Astrocyte (in vitro differentiated cells and primary cell): ENCODE measurements at regions not wholly inside any gene's neighbourhood (a gene's known extent, or its start where the extent isn't known, plus 50 kb on each side); places are given as distances from the start of the nearest gene placed in this dataset.

Experiments used
- DNase-seq: peaks from one replicate; pipeline ENCODE4 v3.0.0-alpha.2; 2010; ENCODE audit warnings: low read depth
- FAIRE-seq: peaks from 2 replicates; lab custom pipeline; 2011; peaks lifted over from hg19 to GRCh38; lab: Jason Lieb, UNC
- H2AFZ ChIP-seq: 2 replicates; pipeline ENCODE4 v1.6.0; 2012; ENCODE audit warnings: low read depth, low read length, inconsistent platforms
- H3K27ac ChIP-seq: 2 replicates; pipeline ENCODE4 v1.5.1; 2011; ENCODE audit warnings: low read depth, low read length, inconsistent platforms
- H3K27me3 ChIP-seq: 2 replicates; pipeline ENCODE4 v1.6.0; 2011; ENCODE audit warnings: low read length, inconsistent platforms; ENCODE audit not compliant: insufficient read depth
- H3K36me3 ChIP-seq: 2 replicates; pipeline ENCODE4 v1.5.1; 2011; ENCODE audit warnings: low read length, inconsistent platforms; ENCODE audit not compliant: insufficient read depth
- H3K4me1 ChIP-seq: 2 replicates; pipeline ENCODE4 v1.5.1; 2011; ENCODE audit warnings: low read length, inconsistent platforms; ENCODE audit not compliant: insufficient read depth
- H3K4me2 ChIP-seq: 2 replicates; pipeline ENCODE4 v1.6.0; 2012; ENCODE audit warnings: low read length, inconsistent platforms
- H3K4me3 ChIP-seq: 2 replicates; pipeline ENCODE4 v1.5.1; 2011; ENCODE audit warnings: low read depth, mild to moderate bottlenecking, low read length, inconsistent platforms; ENCODE audit not compliant: insufficient read depth
- H3K79me2 ChIP-seq: 2 replicates; pipeline ENCODE4 v1.6.0; 2012; ENCODE audit warnings: mild to moderate bottlenecking, low read length, inconsistent platforms; ENCODE audit not compliant: insufficient read depth
- H3K9ac ChIP-seq: 2 replicates; pipeline ENCODE4 v1.6.0; 2012; ENCODE audit warnings: mild to moderate bottlenecking, low read length, inconsistent platforms
- H3K9me3 ChIP-seq: 2 replicates; pipeline ENCODE4 v1.5.1; 2012; ENCODE audit warnings: low read depth, mild to moderate bottlenecking, low read length, inconsistent platforms; ENCODE audit not compliant: insufficient read depth
- H4K20me1 ChIP-seq: 2 replicates; pipeline ENCODE4 v1.6.0; 2012; ENCODE audit warnings: low read length, inconsistent platforms; ENCODE audit not compliant: insufficient read depth
- H3K27ac Mint-ChIP-seq: one replicate; pipeline ENCODE4 v1.8.0; 2021; ENCODE audit warnings: mild to moderate bottlenecking, mixed read lengths; ENCODE audit not compliant: unreplicated experiment
- H3K27me3 Mint-ChIP-seq: one replicate; pipeline ENCODE4 v1.8.0; 2021; ENCODE audit warnings: low read depth, mixed read lengths; ENCODE audit not compliant: unreplicated experiment
- H3K36me3 Mint-ChIP-seq: one replicate; pipeline ENCODE4 v1.8.0; 2021; ENCODE audit warnings: low read depth, mixed read lengths; ENCODE audit not compliant: unreplicated experiment
- H3K4me1 Mint-ChIP-seq: one replicate; pipeline ENCODE4 v1.8.0; 2021; ENCODE audit warnings: low read depth, mixed read lengths; ENCODE audit not compliant: unreplicated experiment
- H3K4me3 Mint-ChIP-seq: one replicate; pipeline ENCODE4 v1.8.0; 2021; ENCODE audit warnings: mild to moderate bottlenecking, moderate library complexity, mixed read lengths; ENCODE audit not compliant: unreplicated experiment
- H3K9me3 Mint-ChIP-seq: one replicate; pipeline ENCODE4 v1.8.0; 2021; ENCODE audit warnings: mild to moderate bottlenecking, mixed read lengths; ENCODE audit not compliant: unreplicated experiment
- EZH2 ChIP-seq: IDR thresholded peaks from 2 replicates; pipeline ENCODE4 v1.6.1; 2012; ENCODE audit warnings: mild to moderate bottlenecking, low read length, inconsistent platforms; ENCODE audit not compliant: insufficient read depth
- TF ChIP-seq, protein P1 (sequence below): IDR thresholded peaks from 2 replicates; pipeline ENCODE4 v1.5.1; 2011; ENCODE audit warnings: low read depth, mild to moderate bottlenecking, inconsistent platforms, low read length, moderate library complexity; ENCODE audit not compliant: insufficient read depth

DNA sequence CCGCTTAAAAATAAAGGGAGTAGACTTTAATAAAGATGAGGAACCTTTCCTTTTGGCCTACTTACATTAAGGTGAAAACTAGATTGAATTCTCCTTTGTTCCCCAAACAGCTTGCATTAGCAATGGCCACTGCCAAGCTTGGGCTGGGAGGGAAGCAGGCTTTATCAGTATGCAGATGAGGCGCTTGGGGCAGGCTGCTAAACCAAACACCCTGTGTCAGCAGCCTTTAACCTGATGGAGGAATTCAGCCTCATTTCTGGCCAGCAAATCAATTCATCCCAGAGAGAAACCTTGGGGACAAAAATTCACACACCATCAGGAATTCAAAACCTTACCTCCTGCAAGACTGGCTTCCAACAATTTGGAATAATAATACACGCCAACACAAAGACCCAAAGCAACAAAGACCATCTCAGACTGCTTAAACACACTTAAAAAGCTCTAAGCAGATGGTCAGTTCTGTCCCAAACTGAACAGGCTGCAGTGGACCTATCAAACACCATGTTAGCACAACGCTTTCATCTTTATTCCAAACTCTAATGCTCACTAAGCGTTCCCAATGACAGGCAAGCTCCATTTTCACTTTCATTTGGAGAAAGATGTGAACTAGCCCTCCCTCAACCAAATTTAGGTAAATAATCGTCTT is 255.1 kb upstream of the CMC1 start:
- Histone ChIP-seq H2AFZ (no peak overlapping the region), H3K4me1 (no peaks in the 10 kb centered on the region), H3K79me2 (no peaks in the 10 kb centered on the region), H3K4me3 (no peak overlapping the region), H3K9ac (no peak overlapping the region), H3K9me3 (no peaks in the 10 kb centered on the region), H3K36me3 (no peaks in the 10 kb centered on the region), H3K27me3 (peaks cover 2% of the 10 kb centered on the region), H3K27ac (no peak overlapping the region), H3K4me2 (no peak overlapping the region), H4K20me1 (no peaks in the 10 kb centered on the region)
- Mint-ChIP-seq H3K27me3 (no peaks in the 10 kb centered on the region), H3K4me3 (no peak overlapping the region), H3K27ac (no peak overlapping the region), H3K9me3 (no peaks in the 10 kb centered on the region), H3K36me3 (no peaks in the 10 kb centered on the region), H3K4me1 (no peaks in the 10 kb centered on the region)
- DNase-seq, result no peak
- FAIRE-seq, result no peak
- TF ChIP-seq, protein P1, sequence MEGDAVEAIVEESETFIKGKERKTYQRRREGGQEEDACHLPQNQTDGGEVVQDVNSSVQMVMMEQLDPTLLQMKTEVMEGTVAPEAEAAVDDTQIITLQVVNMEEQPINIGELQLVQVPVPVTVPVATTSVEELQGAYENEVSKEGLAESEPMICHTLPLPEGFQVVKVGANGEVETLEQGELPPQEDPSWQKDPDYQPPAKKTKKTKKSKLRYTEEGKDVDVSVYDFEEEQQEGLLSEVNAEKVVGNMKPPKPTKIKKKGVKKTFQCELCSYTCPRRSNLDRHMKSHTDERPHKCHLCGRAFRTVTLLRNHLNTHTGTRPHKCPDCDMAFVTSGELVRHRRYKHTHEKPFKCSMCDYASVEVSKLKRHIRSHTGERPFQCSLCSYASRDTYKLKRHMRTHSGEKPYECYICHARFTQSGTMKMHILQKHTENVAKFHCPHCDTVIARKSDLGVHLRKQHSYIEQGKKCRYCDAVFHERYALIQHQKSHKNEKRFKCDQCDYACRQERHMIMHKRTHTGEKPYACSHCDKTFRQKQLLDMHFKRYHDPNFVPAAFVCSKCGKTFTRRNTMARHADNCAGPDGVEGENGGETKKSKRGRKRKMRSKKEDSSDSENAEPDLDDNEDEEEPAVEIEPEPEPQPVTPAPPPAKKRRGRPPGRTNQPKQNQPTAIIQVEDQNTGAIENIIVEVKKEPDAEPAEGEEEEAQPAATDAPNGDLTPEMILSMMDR, result no peak
- no peak for TF ChIP-seq EZH2

- no peak overlapping the region for H3K27ac ChIP-seq
- no peak overlapping the region for H2AFZ ChIP-seq
- DNase-seq (no peak), FAIRE-seq (no peak)
- H3K27ac Mint-ChIP-seq, result no peak overlapping the region
- no peak overlapping the region for H3K4me2 ChIP-seq
- no peaks in the 10 kb centered on the region for H3K27me3 Mint-ChIP-seq
- no peaks in the 10 kb centered on the region for H4K20me1 ChIP-seq
- H3K4me3 ChIP-seq, result no peak overlapping the region
- H3K79me2 ChIP-seq, result no peaks in the 10 kb centered on the region
- no peaks in the 10 kb centered on the region for H3K9me3 Mint-ChIP-seq
- peaks cover 2% of the 10 kb centered on the region for H3K27me3 ChIP-seq
- no peak overlapping the region for H3K9ac ChIP-seq
- H3K4me1 Mint-ChIP-seq, result no peaks in the 10 kb centered on the region
- no peaks in the 10 kb centered on the region for H3K9me3 ChIP-seq
- TF ChIP-seq EZH2, result no peak
- TF ChIP-seq, protein P1, result no peak
- H3K4me1 ChIP-seq, result no peaks in the 10 kb centered on the region
- H3K36me3 Mint-ChIP-seq, result no peaks in the 10 kb centered on the region
- H3K36me3 ChIP-seq, result no peaks in the 10 kb centered on the region
- H3K4me3 Mint-ChIP-seq, result no peak overlapping the region
Measured at GRCh38 chr3:27990324-27990723, 251.1 kb upstream of the CMC1 start.

DNA sequence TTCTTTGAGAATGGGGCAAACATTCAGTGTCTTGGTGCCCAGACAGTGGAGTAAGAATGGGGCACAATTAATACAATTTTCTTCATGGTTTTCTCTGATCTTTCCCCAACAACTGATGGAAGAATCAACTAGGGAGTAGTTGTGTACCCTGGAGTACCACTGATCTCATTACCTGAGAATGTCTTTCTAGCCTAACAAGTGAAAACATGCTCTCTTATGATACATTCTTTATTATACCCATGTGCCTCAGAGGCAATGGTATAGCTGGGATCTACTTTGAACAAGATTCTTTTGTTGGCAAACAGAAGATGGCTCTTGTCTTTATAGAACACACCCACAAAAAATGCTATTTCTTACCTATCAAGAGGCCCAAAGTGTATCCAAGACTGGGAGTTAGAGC is 250.6 kb upstream of the CMC1 start:
- no peaks in the 10 kb centered on the region for H4K20me1 ChIP-seq
- no peaks in the 10 kb centered on the region for H3K4me1 Mint-ChIP-seq
- FAIRE-seq (no peak), DNase-seq (no peak)
- TF ChIP-seq, protein P1, result no peak
- no peak for TF ChIP-seq EZH2
- no peak overlapping the region for H2AFZ ChIP-seq
- H3K4me3 Mint-ChIP-seq, result no peak overlapping the region
- H3K27ac ChIP-seq, result no peak overlapping the region
- no peak overlapping the region for H3K9ac ChIP-seq
- no peak overlapping the region for H3K4me2 ChIP-seq
- H3K79me2 ChIP-seq, result no peaks in the 10 kb centered on the region
- H3K36me3 ChIP-seq, result no peaks in the 10 kb centered on the region
- no peaks in the 10 kb centered on the region for H3K36me3 Mint-ChIP-seq
- no peaks in the 10 kb centered on the region for H3K9me3 Mint-ChIP-seq
- no peaks in the 10 kb centered on the region for H3K9me3 ChIP-seq
- H3K4me3 ChIP-seq, result no peak overlapping the region
- H3K4me1 ChIP-seq, result no peaks in the 10 kb centered on the region
- H3K27me3 ChIP-seq, result no peaks in the 10 kb centered on the region
- H3K27me3 Mint-ChIP-seq, result no peaks in the 10 kb centered on the region
- H3K27ac Mint-ChIP-seq, result no peak overlapping the region
